Ishikawa (cell line): ENCODE measurements at regions not wholly inside any gene's neighbourhood (a gene's known extent, or its start where the extent isn't known, plus 50 kb on each side); places are given as distances from the start of the nearest gene placed in this dataset.

ENCODE experiments used
- CEBPB ChIP-seq: IDR thresholded peaks from 2 replicates; pipeline ENCODE4 v1.6.1; 2012
- CREB1 ChIP-seq: IDR thresholded peaks from 2 replicates; pipeline ENCODE4 v1.6.1; 2012; ENCODE audit warnings: low read depth
- EGR1 ChIP-seq: IDR thresholded peaks from 2 replicates; pipeline ENCODE4 v1.6.1; 2012
- EP300 ChIP-seq: IDR thresholded peaks from 2 replicates; pipeline ENCODE4 v1.6.1; 2012; ENCODE audit warnings: borderline replicate concordance
- FOXM1 ChIP-seq: IDR thresholded peaks from 2 replicates; pipeline ENCODE4 v1.6.1; 2012; ENCODE audit warnings: low read depth, borderline replicate concordance
- MAX ChIP-seq: IDR thresholded peaks from 2 replicates; pipeline ENCODE4 v1.6.1; 2012
- NFIC ChIP-seq: IDR thresholded peaks from 2 replicates; pipeline ENCODE4 v1.6.1; 2012
- REST ChIP-seq: IDR thresholded peaks from 2 replicates; pipeline ENCODE4 v1.6.1; 2012; ENCODE audit warnings: low read depth, mild to moderate bottlenecking
- TAF1 ChIP-seq: IDR thresholded peaks from 2 replicates; pipeline ENCODE4 v1.6.1; 2012; ENCODE audit warnings: low read depth, mild to moderate bottlenecking
- TCF12 ChIP-seq: IDR thresholded peaks from 2 replicates; pipeline ENCODE4 v1.6.1; 2012; ENCODE audit warnings: low read depth
- TEAD4 ChIP-seq: IDR thresholded peaks from 2 replicates; pipeline ENCODE4 v1.6.1; 2012
- YY1 ChIP-seq: IDR thresholded peaks from 2 replicates; pipeline ENCODE4 v1.6.1; 2012; ENCODE audit warnings: low read depth
- ZBTB7A ChIP-seq: IDR thresholded peaks from 2 replicates; pipeline ENCODE4 v1.6.1; 2012; ENCODE audit warnings: low read depth
- TF ChIP-seq, protein P1 (sequence below): IDR thresholded peaks from 2 replicates; pipeline ENCODE4 v1.6.1; 2012

DNA sequence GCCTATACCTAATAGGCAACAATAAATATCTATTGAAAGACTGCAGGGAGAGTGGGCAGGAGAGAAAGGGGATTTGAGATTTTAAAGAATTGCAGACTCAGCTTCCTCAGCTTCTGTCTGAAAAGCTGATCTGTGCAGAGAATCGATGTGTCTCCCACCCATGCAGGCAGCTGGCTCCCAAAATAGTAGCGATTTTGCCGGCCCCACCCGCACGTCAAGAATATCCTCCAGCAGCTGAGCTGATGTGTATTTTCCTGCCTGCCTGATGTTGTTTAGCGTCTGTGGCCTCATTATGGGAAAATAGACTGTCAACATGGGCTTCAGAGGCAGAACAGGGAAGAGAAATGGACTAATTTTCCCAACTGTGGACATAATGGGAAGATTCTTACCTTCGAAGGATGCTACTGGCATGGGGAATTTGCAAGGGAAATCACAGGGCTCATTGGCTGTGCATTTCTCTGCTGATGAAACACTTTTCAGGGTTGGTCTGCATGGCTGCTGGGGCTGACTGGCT lies 699.8 kb downstream of the PTPRU start:
- TF ChIP-seq TAF1 (no peak), TEAD4 (no peak), CREB1 (no peak), EP300 (no peak), CEBPB (no peak), FOXM1 (no peak), NFIC (no peak), YY1 (no peak), EGR1 (no peak)

DNA sequence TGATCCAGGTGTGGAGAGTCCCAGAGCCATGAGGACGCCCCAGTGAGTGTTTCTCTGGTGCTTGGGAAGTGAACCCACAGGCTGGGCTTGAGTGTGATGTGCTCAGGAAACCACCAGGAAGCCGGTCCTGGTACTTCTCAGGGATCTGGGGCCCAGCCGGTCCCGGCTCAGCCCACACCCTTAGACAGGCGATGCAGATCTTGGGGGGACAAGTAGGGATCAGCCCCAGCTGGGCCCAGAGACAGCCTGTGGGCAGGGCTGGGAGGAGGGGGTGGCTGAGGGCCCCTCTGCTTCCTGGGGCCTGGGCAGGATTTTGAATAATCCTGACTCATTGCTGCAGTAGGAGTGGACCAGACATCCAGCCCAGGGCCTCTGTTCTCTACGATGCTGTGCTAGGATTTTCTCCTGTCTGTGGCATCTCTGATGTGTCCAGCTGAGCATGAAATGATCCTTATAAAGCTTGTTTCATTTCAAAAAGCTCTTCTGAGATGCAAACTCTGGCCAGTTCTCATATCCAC lies 698.0 kb downstream of the PTPRU start:
- TF ChIP-seq MAX (no peak), TCF12 (no peak), CREB1 (no peak), YY1 (no peak), FOXM1 (no peak), REST (no peak), EP300 (no peak)

DNA sequence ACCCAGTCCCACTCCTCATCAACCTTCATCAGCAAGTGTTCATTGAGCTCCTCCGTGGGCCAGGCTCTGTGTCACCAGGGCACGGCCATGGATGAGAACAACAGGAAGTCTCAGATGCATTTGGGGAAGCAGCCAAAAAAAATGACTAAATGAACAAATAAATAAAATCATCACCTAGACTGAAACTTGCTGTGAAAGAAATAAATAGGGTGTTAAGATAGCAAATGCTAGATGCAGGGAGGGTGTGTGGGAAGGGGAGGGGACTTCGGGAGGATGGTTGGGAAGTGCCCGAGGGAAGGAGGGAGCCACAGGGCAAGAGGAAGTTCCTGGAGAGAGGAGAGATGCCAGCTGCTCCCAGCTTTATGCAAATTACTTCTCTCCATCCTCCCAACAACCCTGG lies 696.7 kb downstream of the PTPRU start:
- TF ChIP-seq TCF12, result no peak
- TF ChIP-seq NFIC, result no peak
- TF ChIP-seq, protein P1, sequence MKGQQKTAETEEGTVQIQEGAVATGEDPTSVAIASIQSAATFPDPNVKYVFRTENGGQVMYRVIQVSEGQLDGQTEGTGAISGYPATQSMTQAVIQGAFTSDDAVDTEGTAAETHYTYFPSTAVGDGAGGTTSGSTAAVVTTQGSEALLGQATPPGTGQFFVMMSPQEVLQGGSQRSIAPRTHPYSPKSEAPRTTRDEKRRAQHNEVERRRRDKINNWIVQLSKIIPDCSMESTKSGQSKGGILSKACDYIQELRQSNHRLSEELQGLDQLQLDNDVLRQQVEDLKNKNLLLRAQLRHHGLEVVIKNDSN, result no peak
- no peak for TF ChIP-seq MAX
- no peak for TF ChIP-seq YY1

DNA sequence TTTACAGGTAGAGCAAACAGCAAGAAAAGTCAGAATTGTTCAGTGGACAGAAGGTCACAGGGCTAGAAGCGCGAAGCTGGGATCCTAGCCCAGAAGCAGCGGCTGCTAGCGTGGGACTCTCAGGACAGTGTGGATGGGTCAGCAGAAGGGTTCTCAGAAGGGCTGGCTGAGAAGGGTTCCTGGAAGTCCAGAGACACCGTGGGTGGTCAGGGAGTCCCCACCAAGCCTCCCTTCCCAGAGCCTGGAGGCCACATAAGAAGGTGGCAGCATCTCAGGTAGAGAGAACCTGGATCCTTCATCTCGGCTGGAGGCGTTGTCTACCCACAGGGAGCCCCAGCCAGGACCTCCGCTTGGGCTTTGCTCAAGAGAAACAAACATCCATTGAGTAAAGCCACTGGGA lies 696.3 kb downstream of the PTPRU start:
- TF ChIP-seq CREB1 (no peak), MAX (no peak), TEAD4 (no peak), TCF12 (no peak), FOXM1 (no peak), EGR1 (no peak), ZBTB7A (no peak), REST (no peak), YY1 (no peak), EP300 (no peak), NFIC (no peak)

DNA sequence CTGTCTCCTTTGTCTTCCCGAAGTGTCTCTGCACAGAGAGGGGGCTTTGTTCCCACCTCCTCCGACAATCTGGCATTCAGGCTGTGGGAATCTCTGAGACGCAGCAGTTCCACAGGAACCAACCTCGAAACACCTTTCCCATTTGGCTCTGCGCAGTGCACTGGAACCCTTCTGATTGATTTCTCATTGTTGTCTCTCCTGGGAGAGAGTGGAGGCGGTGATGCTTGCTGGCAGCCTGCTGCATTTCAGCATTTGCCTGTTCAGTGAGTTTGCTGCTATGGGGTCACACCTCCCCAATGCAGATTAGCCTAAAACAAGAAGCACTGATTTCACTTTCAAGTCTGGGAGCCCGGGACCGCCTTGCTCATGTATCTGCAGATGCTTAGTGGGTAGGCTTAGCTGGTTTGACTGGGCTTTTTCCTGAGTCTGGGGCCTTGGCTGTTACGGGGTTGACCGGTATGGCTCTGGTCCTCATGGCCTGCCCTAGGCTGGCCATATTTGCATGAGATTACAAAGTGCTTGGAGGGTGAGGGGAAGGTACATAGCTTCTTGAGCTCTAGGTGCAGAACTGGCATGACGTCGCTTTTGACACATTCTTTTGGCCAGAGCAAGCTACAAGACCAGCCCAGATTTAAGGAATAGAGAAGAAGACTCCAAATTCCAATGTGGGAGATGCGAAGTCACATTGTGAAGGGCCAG lies 695.3 kb downstream of the PTPRU start:
- TF ChIP-seq EGR1, result no peak
- no peak for TF ChIP-seq TAF1
- no peak for TF ChIP-seq NFIC
- no peak for TF ChIP-seq TEAD4
- TF ChIP-seq, protein P1, result no peak
- no peak for TF ChIP-seq YY1
- TF ChIP-seq CREB1, result no peak
- TF ChIP-seq ZBTB7A, result no peak

GRCh38 chr1:29925058-29925457 lies 688.7 kb downstream of the PTPRU start:
- TF ChIP-seq TEAD4, result no peak
- no peak for TF ChIP-seq CEBPB
- TF ChIP-seq ZBTB7A, result no peak
- TF ChIP-seq CREB1, result no peak
- TF ChIP-seq EP300, result no peak
- TF ChIP-seq TCF12, result no peak
- TF ChIP-seq MAX, result no peak
- TF ChIP-seq, protein P1, result no peak
- TF ChIP-seq NFIC, result no peak
